SK-N-SH (cell line): ENCODE measurements at regions not wholly inside any gene's neighbourhood (a gene's known extent, or its start where the extent isn't known, plus 50 kb on each side); places are given as distances from the start of the nearest gene placed in this dataset.

Experiments used
- CTCF ChIA-PET: fragments of 300-600, 350-600 bp; formaldehyde crosslinking; extraction: SDS; loops from one replicate; lab custom pipeline; 2021; lab: Yijun Ruan, JAX
- POLR2A ChIA-PET: fragments of 350-600 bp; sonication (Branson Sonifier 250); formaldehyde crosslinking; extraction: SDS; loops from one replicate; lab custom pipeline; 2020; ENCODE audit warnings: antibody characterized with exemption, inconsistent platforms; lab: Yijun Ruan, JAX
- DNase-seq: peaks from one replicate; pipeline ENCODE4 v3.0.0; 2012
- H2AFZ ChIP-seq: fragments of 200-600 bp; sonication (generic); 2 replicates; pipeline ENCODE4 v1.8.1; 2016; ENCODE audit warnings: antibody characterized with exemption, mild to moderate bottlenecking, low read depth
- H3F3A ChIP-seq: fragments of 200-600 bp; sonication (generic); replicated peaks from 2 replicates; pipeline ENCODE3; 2016; ENCODE audit warnings: antibody characterized with exemption, mild to moderate bottlenecking; ENCODE audit not compliant: insufficient read depth
- H3K27ac ChIP-seq, 2 experiments: fragments of 200-500 bp in 1 of 2; fragments of 200-600 bp in 1 of 2; sonication (Bioruptor generic) in 1 of 2; sonication (generic), shearing (Covaris generic) in 1 of 2; 2 replicates each; pipeline versions ENCODE4 v1.5.1 to v1.6.1; 2014 to 2016; ENCODE audit warnings: low read depth in 2 of 2, inconsistent platforms in 1 of 2, low read length in 1 of 2, mild to moderate bottlenecking in 1 of 2, mixed read lengths in 1 of 2
- H3K27me3 ChIP-seq: fragments of 200-600 bp; sonication (generic), shearing (Covaris generic); 2 replicates; pipeline ENCODE4 v1.6.1; 2016; ENCODE audit warnings: mixed run types; ENCODE audit not compliant: insufficient read depth
- H3K36me3 ChIP-seq, 2 experiments: fragments of 200-500 bp in 1 of 2; fragments of 200-600 bp in 1 of 2; sonication (Bioruptor generic) in 1 of 2; sonication (generic) in 1 of 2; replicated peaks in 1 of 2; 2 replicates each; pipeline versions ENCODE3 to v1.5.1; 2014 to 2016; ENCODE audit warnings: low read length in 1 of 2, mild to moderate bottlenecking in 1 of 2; ENCODE audit not compliant: insufficient read depth in 2 of 2, control insufficient read depth in 1 of 2
- H3K4me1 ChIP-seq, 2 experiments: fragments of 200-500 bp in 1 of 2; fragments of 200-600 bp in 1 of 2; sonication (Bioruptor generic) in 1 of 2; sonication (generic), shearing (Covaris generic) in 1 of 2; 2 replicates each; pipeline versions ENCODE4 v1.5.1 to v1.6.1; 2014 to 2016; ENCODE audit warnings: low read depth in 1 of 2, low read length in 1 of 2, mixed run types in 1 of 2; ENCODE audit not compliant: insufficient read depth in 2 of 2, control insufficient read depth in 1 of 2
- H3K4me2 ChIP-seq: fragments of 200-600 bp; sonication (generic), shearing (Covaris generic); 2 replicates; pipeline ENCODE4 v1.6.1; 2017; ENCODE audit warnings: mixed run types
- H3K4me3 ChIP-seq, 2 experiments: fragments of 200-500 bp in 1 of 2; fragments of 200-600 bp in 1 of 2; sonication (Bioruptor generic) in 1 of 2; sonication (generic), shearing (Covaris generic) in 1 of 2; 2 replicates each; pipeline versions ENCODE4 v1.5.1 to v1.8.1; 2014 to 2016; ENCODE audit warnings: low read depth in 2 of 2, inconsistent platforms in 1 of 2, low read length in 1 of 2, mild to moderate bottlenecking in 1 of 2, mixed read lengths in 1 of 2, moderate library complexity in 1 of 2
- H3K79me2 ChIP-seq: fragments of 200-600 bp; sonication (generic); 2 replicates; pipeline ENCODE4 v1.8.1; 2017; ENCODE audit warnings: mild to moderate bottlenecking; ENCODE audit not compliant: insufficient read depth
- H3K9ac ChIP-seq: fragments of 200-600 bp; sonication (generic); 2 replicates; pipeline ENCODE4 v1.6.1; 2017; ENCODE audit warnings: mixed run types
- H3K9me2 ChIP-seq: fragments of 200-600 bp; sonication (generic); 2 replicates; pipeline ENCODE4 v1.6.1; 2017; ENCODE audit warnings: mixed run types
- H3K9me3 ChIP-seq: fragments of 200-600 bp; sonication (generic); 2 replicates; pipeline ENCODE4 v1.6.1; 2017; ENCODE audit warnings: mixed run types, mild to moderate bottlenecking, moderate library complexity
- H4K20me1 ChIP-seq: fragments of 200-600 bp; sonication (generic); 2 replicates; pipeline ENCODE4 v1.6.1; 2017; ENCODE audit warnings: mild to moderate bottlenecking, mixed run types; ENCODE audit not compliant: insufficient read depth
- ELF1 ChIP-seq: IDR thresholded peaks from 2 replicates; pipeline ENCODE4 v1.4.0; 2012
- EP300 ChIP-seq, 2 experiments: IDR thresholded peaks; 2 replicates each; pipeline versions ENCODE4 v1.4.0 to v1.6.1; 2012; ENCODE audit warnings: borderline replicate concordance in 1 of 2, low read depth in 1 of 2, low read length in 1 of 2
- FOSL2 ChIP-seq: IDR thresholded peaks from 2 replicates; pipeline ENCODE4 v1.4.0; 2012; ENCODE audit warnings: low read depth, mild to moderate bottlenecking, moderate library complexity, borderline replicate concordance
- FOXJ3 ChIP-seq: sonication (generic); formaldehyde crosslinking; IDR thresholded peaks from 2 replicates; pipeline ENCODE4 v1.5.1; 2020; ENCODE audit warnings: mild to moderate bottlenecking, missing genetic modification reagents
- FOXM1 ChIP-seq: IDR thresholded peaks from 2 replicates; pipeline ENCODE4 v1.4.0; 2012; ENCODE audit warnings: low read depth, mild to moderate bottlenecking
- IRF3 ChIP-seq: fragments of 150-350 bp; IDR thresholded peaks from 2 replicates; pipeline ENCODE4 v1.6.1; 2016; ENCODE audit warnings: mild to moderate bottlenecking, low read depth, low read length
- MXI1 ChIP-seq: IDR thresholded peaks from 2 replicates; pipeline ENCODE4 v1.6.1; 2012; ENCODE audit warnings: mild to moderate bottlenecking, low read depth, low read length, improper control_type of control experiment
- NFIC ChIP-seq: IDR thresholded peaks from 2 replicates; pipeline ENCODE4 v1.4.0; 2012; ENCODE audit warnings: borderline replicate concordance
- NRF1 ChIP-seq: IDR thresholded peaks from 2 replicates; pipeline ENCODE4 v1.6.1; 2012; ENCODE audit warnings: low read depth, mild to moderate bottlenecking, low read length
- RAD21 ChIP-seq: IDR thresholded peaks from 2 replicates; pipeline ENCODE4 v1.6.1; 2012; ENCODE audit warnings: mild to moderate bottlenecking, low read length
- RFX5 ChIP-seq: IDR thresholded peaks from 2 replicates; pipeline ENCODE4 v1.6.1; 2012; ENCODE audit warnings: mild to moderate bottlenecking, improper control_type of control experiment, low read length
- SIN3A ChIP-seq: IDR thresholded peaks from 2 replicates; pipeline ENCODE4 v1.6.1; 2012; ENCODE audit warnings: low read depth, mild to moderate bottlenecking, low read length, moderate library complexity, borderline replicate concordance
- SMC3 ChIP-seq: IDR thresholded peaks from 2 replicates; pipeline ENCODE4 v1.6.1; 2012; ENCODE audit warnings: low read depth, low read length, improper control_type of control experiment
- TEAD4 ChIP-seq: IDR thresholded peaks from 2 replicates; pipeline ENCODE4 v1.4.0; 2012; ENCODE audit warnings: mild to moderate bottlenecking, borderline replicate concordance; ENCODE audit not compliant: insufficient read depth
- TF ChIP-seq, protein P1 (sequence below): IDR thresholded peaks from 2 replicates; pipeline ENCODE4; 2012
- TF ChIP-seq, protein P2 (sequence below): IDR thresholded peaks from 2 replicates; pipeline ENCODE4 v1.6.1; 2012; ENCODE audit warnings: mild to moderate bottlenecking, low read depth, low read length, moderate library complexity

DNA sequence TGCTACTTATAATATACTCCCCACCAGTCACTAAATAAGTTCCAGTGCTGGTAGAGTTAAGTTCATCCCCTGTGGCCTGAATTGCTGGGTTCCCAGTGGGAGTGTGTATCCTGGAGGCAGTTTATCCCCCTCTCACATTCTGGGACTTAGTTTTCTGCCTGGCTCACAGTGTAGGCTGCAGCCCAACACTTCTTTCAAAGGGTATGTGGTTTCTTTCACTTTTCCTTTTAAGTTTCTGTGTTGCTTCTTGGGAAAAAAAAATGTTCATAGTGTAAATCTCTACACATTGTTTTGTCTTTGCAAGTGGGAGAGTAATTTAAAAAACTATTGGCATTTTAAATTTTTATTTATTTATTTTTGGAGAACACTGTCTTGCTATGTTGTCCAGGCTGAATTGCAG is 85.5 kb downstream of the XIST start:
- DNase-seq = no peak
- H3K4me2 ChIP-seq = no peak overlapping the region
- H3K9me3 ChIP-seq = no peaks in the 10 kb centered on the region
- ChIA-PET POLR2A (no interaction called here), CTCF (no interaction called here)
- no peak overlapping the region for H3K4me3 ChIP-seq
- no peaks in the 10 kb centered on the region for H3K9me2 ChIP-seq
- H3K36me3 ChIP-seq = no peaks in the 10 kb centered on the region
- no peaks in the 10 kb centered on the region for H3K79me2 ChIP-seq
- no peaks in the 10 kb centered on the region for H4K20me1 ChIP-seq
- peaks cover 8% of the 10 kb centered on the region; the same call in 1 of the 2 replicates for H3K27me3 ChIP-seq
- no peaks in the 10 kb centered on the region for H3F3A ChIP-seq
- no peak overlapping the region for H3K9ac ChIP-seq
- H2AFZ ChIP-seq = no peak overlapping the region
- H3K27ac ChIP-seq = no peak overlapping the region
- TF ChIP-seq ELF1 (no peak), RFX5 (no peak), SMC3 (no peak), FOSL2 (no peak), RAD21 (no peak), NRF1 (no peak), SIN3A (no peak), TEAD4 (no peak), MXI1 (no peak), EP300 (IDR thresholded peaks at IDR 0.05; ENCODE audit: borderline replicate concordance in 1 of 2, low read depth in 1 of 2, low read length in 1 of 2) (no peak), IRF3 (no peak), FOXJ3 (no peak), NFIC (no peak), FOXM1 (no peak)
- TF ChIP-seq, protein P1, sequence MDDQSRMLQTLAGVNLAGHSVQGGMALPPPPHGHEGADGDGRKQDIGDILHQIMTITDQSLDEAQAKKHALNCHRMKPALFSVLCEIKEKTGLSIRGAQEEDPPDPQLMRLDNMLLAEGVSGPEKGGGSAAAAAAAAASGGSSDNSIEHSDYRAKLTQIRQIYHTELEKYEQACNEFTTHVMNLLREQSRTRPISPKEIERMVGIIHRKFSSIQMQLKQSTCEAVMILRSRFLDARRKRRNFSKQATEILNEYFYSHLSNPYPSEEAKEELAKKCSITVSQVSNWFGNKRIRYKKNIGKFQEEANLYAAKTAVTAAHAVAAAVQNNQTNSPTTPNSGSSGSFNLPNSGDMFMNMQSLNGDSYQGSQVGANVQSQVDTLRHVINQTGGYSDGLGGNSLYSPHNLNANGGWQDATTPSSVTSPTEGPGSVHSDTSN = no peak
- TF ChIP-seq, protein P2, sequence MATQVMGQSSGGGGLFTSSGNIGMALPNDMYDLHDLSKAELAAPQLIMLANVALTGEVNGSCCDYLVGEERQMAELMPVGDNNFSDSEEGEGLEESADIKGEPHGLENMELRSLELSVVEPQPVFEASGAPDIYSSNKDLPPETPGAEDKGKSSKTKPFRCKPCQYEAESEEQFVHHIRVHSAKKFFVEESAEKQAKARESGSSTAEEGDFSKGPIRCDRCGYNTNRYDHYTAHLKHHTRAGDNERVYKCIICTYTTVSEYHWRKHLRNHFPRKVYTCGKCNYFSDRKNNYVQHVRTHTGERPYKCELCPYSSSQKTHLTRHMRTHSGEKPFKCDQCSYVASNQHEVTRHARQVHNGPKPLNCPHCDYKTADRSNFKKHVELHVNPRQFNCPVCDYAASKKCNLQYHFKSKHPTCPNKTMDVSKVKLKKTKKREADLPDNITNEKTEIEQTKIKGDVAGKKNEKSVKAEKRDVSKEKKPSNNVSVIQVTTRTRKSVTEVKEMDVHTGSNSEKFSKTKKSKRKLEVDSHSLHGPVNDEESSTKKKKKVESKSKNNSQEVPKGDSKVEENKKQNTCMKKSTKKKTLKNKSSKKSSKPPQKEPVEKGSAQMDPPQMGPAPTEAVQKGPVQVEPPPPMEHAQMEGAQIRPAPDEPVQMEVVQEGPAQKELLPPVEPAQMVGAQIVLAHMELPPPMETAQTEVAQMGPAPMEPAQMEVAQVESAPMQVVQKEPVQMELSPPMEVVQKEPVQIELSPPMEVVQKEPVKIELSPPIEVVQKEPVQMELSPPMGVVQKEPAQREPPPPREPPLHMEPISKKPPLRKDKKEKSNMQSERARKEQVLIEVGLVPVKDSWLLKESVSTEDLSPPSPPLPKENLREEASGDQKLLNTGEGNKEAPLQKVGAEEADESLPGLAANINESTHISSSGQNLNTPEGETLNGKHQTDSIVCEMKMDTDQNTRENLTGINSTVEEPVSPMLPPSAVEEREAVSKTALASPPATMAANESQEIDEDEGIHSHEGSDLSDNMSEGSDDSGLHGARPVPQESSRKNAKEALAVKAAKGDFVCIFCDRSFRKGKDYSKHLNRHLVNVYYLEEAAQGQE = no peak
- H3K4me1 ChIP-seq = no peaks in the 10 kb centered on the region; a peak in 1 of 4 replicates
